ENCODE measurements at regions not wholly inside any gene's neighbourhood (a gene's known extent, or its start where the extent isn't known, plus 50 kb on each side); places are given as distances from the start of the nearest gene placed in this dataset.

DNA sequence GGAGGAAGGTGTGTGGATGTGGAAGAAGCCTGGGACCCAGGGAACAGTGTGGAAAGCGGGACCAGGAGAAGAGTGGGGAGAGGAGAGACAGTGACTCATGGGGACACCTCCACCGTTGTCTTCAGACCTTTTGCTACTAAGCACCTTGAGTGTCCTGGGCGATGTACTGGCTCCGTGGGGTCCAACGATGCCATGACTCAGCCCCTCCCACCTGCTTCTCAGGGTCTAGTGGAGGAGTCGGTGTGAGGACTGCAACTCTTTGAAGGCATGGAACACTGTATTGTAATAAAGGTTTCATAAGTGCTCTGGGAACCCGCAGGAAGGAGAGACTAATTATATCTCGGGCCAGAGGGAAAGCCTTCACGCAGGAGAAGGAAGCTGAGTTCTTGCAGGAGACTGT, 166.9 kb upstream of the KL start:
- no peak overlapping the region for H3K4me3 ChIP-seq (ENCODE audit: low read depth, low read length)
- H3K9me3 ChIP-seq (ENCODE audit: severe bottlenecking), result no peaks in the 10 kb centered on the region
- DNase-seq, result no peak
- H3K27me3 ChIP-seq (ENCODE audit: insufficient read depth, low read depth, severe bottlenecking), result no peaks in the 10 kb centered on the region
- TF ChIP-seq, protein P1, sequence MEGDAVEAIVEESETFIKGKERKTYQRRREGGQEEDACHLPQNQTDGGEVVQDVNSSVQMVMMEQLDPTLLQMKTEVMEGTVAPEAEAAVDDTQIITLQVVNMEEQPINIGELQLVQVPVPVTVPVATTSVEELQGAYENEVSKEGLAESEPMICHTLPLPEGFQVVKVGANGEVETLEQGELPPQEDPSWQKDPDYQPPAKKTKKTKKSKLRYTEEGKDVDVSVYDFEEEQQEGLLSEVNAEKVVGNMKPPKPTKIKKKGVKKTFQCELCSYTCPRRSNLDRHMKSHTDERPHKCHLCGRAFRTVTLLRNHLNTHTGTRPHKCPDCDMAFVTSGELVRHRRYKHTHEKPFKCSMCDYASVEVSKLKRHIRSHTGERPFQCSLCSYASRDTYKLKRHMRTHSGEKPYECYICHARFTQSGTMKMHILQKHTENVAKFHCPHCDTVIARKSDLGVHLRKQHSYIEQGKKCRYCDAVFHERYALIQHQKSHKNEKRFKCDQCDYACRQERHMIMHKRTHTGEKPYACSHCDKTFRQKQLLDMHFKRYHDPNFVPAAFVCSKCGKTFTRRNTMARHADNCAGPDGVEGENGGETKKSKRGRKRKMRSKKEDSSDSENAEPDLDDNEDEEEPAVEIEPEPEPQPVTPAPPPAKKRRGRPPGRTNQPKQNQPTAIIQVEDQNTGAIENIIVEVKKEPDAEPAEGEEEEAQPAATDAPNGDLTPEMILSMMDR (IDR thresholded peaks at IDR 0.05; ENCODE audit: low read depth, low read length), result no peak
- no peaks in the 10 kb centered on the region for H3K36me3 ChIP-seq
- H3K27ac ChIP-seq, result no peak overlapping the region

DNA sequence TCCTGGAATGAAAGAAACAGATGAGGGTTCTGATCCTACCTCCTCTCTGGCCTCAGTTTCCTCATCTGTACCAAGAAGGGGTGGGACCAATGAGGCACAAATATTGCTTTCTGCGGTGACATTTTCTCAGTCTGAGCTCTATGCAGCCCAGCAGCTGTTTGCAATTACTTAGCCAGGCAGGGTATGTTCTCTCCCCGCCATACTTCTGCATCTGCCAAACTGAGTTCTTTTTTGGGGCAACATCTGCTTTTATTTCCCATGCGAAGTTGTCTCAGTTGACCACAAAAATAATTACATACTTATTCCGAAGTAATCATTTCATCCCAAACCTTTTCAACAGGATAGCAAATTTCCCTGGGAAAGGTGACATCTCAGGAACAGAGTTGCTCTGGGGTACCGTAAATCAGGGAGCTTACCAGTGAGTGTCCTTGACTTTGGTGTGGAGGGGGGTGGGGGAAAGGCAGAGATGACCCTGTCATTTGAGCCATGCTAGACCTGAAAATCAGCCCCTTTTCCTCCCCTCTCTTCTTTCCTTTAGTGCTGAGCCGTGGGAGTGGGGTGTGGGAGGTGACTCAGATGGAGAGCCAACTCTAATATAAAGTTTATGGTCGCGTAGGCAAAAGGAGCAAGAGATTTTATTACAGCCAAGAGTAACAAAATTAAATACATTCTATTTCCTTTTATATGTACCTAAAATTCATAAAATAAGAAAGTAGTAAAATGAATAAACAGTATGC, 165.7 kb upstream of the KL start:
- no peaks in the 10 kb centered on the region for H3K27me3 ChIP-seq (ENCODE audit: insufficient read depth, low read depth, severe bottlenecking)
- H3K4me3 ChIP-seq (ENCODE audit: low read depth, low read length), result no peak overlapping the region
- no peaks in the 10 kb centered on the region for H3K36me3 ChIP-seq
- no peak overlapping the region for H3K27ac ChIP-seq
- TF ChIP-seq, protein P1 (IDR thresholded peaks at IDR 0.05; ENCODE audit: low read depth, low read length), result no peak
- DNase-seq, result no peak
- no peaks in the 10 kb centered on the region for H3K9me3 ChIP-seq (ENCODE audit: severe bottlenecking)

DNA sequence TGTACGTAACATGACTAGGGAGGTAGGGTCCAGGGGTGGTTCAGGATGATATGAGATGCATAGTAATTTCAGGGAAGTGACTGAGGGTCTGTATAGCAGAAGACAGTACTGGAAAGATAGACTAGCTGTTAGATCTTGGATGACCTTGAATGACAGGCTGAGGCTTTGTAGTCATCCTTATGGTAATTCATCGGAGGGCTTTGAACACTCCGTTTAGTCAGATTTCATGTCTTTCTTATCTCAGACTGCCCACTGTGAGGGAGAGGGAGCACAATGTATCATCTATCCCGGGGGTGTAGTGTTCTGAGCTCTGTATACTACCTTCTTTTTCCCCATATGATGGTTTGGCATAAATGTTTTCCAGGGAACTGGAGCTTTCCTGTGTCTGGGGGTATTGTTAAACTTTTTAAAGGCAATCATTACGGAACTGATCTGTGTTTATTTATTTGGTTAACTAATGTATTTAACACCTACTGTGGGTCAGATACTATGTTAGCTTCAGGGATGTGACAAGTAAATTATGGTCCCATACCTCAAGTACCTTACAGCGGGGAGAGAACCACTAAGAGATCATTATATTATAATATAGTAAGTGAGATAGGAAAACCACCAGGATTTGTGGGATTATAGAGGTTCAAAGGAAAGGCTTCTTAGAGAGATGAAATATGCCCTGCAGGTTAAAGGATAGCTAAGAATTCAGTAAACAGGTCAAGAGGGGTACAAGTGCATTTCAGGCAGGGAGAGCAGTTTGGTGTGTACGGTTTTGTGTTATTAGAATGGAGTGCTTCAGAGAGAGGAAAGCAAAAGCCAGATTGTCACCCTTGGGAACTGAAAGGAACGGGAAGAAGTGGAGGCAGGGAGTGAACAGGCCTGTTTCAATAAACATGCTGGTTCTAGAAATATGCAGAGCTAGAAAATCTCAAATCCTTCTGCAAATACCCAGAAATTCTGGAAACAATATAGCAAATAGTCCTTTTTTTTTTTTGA, 164.8 kb upstream of the KL start:
- no peak for DNase-seq
- H3K36me3 ChIP-seq, result no peaks in the 10 kb centered on the region
- no peak overlapping the region for H3K4me3 ChIP-seq (ENCODE audit: low read depth, low read length)
- H3K27me3 ChIP-seq (ENCODE audit: insufficient read depth, low read depth, severe bottlenecking), result no peaks in the 10 kb centered on the region
- H3K27ac ChIP-seq, result no peak overlapping the region
- no peaks in the 10 kb centered on the region for H3K9me3 ChIP-seq (ENCODE audit: severe bottlenecking)
- TF ChIP-seq, protein P1 (IDR thresholded peaks at IDR 0.05; ENCODE audit: low read depth, low read length), result no peak

DNA sequence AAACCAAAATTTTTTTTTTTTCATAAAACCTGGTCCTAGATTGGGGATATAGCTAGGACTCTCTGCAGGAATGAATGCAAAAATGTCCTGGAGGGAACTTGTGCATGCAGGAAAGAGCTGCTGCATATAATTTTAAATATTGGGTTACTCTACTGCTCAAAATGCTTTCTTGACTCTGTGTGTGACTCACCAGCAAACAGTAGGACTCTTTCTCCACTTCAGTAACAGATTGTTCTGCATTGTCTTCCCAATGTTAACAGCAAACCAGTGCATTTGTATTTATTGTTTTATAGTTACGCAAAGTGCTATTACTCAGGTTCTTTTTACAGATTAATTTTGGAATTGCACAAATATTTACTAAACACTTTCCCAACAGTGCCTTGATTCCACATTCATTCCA, 163.7 kb upstream of the KL start:
- Histone ChIP-seq H3K9me3 (ENCODE audit: severe bottlenecking) (no peaks in the 10 kb centered on the region), H3K27ac (no peak overlapping the region), H3K27me3 (ENCODE audit: insufficient read depth, low read depth, severe bottlenecking) (no peaks in the 10 kb centered on the region), H3K36me3 (no peaks in the 10 kb centered on the region), H3K4me3 (ENCODE audit: low read depth, low read length) (no peak overlapping the region)
- TF ChIP-seq, protein P1 (IDR thresholded peaks at IDR 0.05; ENCODE audit: low read depth, low read length), result no peak
- DNase-seq, result no peak

DNA sequence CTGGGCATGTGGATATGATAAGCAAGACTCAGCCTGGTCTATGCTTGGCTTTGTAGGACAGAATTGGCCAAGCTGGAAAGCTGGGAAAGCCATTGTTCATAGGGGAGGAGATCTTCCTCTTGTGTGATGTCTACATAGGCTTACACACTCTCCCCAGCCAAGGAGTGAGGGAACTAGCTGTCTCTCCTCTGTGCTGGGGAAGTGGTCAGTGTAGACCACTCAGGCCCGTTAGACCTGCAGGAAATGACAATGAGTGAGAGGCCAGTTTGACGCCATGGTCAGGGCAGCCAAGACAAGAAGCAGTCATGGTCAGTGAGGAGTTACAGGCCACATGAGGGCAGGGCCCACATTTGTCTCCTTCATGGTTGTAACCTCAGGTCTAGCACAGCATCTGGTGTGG, 159.1 kb upstream of the KL start:
- no peaks in the 10 kb centered on the region for H3K36me3 ChIP-seq
- H3K27ac ChIP-seq, result no peak overlapping the region
- no peak for DNase-seq
- TF ChIP-seq, protein P1 (IDR thresholded peaks at IDR 0.05; ENCODE audit: low read depth, low read length), result no peak
- H3K4me3 ChIP-seq (ENCODE audit: low read depth, low read length), result no peak overlapping the region
- no peaks in the 10 kb centered on the region for H3K27me3 ChIP-seq (ENCODE audit: insufficient read depth, low read depth, severe bottlenecking)
- peaks cover 4% of the 10 kb centered on the region for H3K9me3 ChIP-seq (ENCODE audit: severe bottlenecking)

Measured in WERI-Rb-1 (cell line).